H1 (cell line): ENCODE measurements at regions not wholly inside any gene's neighbourhood (a gene's known extent, or its start where the extent isn't known, plus 50 kb on each side); places are given as distances from the start of the nearest gene placed in this dataset.

Experiments
- RNF2 ChIP-seq: fragments of 200-900, 300-1000 bp; sonication (generic); IDR thresholded peaks from 2 replicates; pipeline ENCODE4 v1.7.1; 2016; ENCODE audit warnings: borderline replicate concordance, low read depth, mild to moderate bottlenecking, antibody characterized with exemption, low read length; ENCODE audit not compliant: poor library complexity, severe bottlenecking; ENCODE audit errors: missing control alignments
- USF2 ChIP-seq: IDR thresholded peaks from 2 replicates; pipeline ENCODE4 v1.6.1; 2011; ENCODE audit warnings: low read length, improper control_type of control experiment

GRCh38 chr5:56330167-56330566, 97.0 kb upstream of the ANKRD55 start (continued):
- TF ChIP-seq USF2 (no peak), RNF2 (no peak)
